Ovary (tissue), 3 donors: ENCODE measurements at regions not wholly inside any gene's neighbourhood (a gene's known extent, or its start where the extent isn't known, plus 50 kb on each side); places are given as distances from the start of the nearest gene placed in this dataset.
"Not testable (repeated sequence)": the region's sequence is repeated elsewhere in the genome, so short reads cannot be mapped to it uniquely, and the experiment has no call there.

Source experiments
- CTCF ChIP-seq, 3 donors: fragments of 450-650 bp in 2 of 3; fragments of 200-600 bp in 1 of 3; IDR thresholded peaks; one replicate each; pipeline versions ENCODE4 v1.5.1 to v1.8.0; 2016 to 2022; ENCODE audit warnings: antibody characterized with exemption in 3 of 3, mild to moderate bottlenecking in 1 of 3
- POLR2A ChIP-seq: fragments of 450-650 bp; IDR thresholded peaks from one replicate; pipeline ENCODE4 v1.6.1; 2017; ENCODE audit warnings: antibody characterized with exemption, mild to moderate bottlenecking, moderate library complexity
- donor health status: DM: no; HTN: no; CAD: no.

- not testable (repeated sequence) for TF ChIP-seq CTCF (IDR thresholded peaks at IDR 0.05); POLR2A
Measured at GRCh38 chr5:158034586-158034985, 175.6 kb upstream of the CLINT1 start.
